Glomerular visceral epithelial cell (primary cell): ENCODE measurements at regions not wholly inside any gene's neighbourhood (a gene's known extent, or its start where the extent isn't known, plus 50 kb on each side); places are given as distances from the start of the nearest gene placed in this dataset.

Experiments used
- DNase-seq: peaks from one replicate; pipeline ENCODE4 v3.0.0-alpha.2; 2016; ENCODE audit errors: extremely low spot score

- DNase-seq = no peak
Measured at GRCh38 chr21:16304174-16305095, 574.7 kb downstream of the USP25 start.

DNA sequence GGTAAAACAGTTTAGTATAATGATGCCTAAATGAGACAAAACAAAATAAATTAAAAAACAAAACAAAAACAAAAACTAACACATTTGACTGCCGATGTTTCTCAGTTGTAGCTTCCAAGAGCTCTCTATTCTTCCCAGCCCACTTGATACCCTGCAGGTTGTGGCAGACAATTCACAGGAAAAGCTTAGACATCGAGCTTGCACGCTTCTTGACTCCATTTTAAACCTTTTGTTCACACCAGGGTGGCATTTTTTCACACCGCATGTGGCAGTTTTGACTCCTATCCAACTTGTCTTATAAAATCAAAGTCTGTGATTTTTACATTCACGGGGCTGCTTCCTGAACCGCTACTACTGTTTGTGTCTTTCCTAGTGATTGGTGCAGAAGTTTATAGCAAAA, 575.9 kb downstream of the USP25 start:
- peak; percentile 5 for DNase-seq

GRCh38 chr21:16307256-16307655, 577.5 kb downstream of the USP25 start:
- DNase-seq = no peak

DNA sequence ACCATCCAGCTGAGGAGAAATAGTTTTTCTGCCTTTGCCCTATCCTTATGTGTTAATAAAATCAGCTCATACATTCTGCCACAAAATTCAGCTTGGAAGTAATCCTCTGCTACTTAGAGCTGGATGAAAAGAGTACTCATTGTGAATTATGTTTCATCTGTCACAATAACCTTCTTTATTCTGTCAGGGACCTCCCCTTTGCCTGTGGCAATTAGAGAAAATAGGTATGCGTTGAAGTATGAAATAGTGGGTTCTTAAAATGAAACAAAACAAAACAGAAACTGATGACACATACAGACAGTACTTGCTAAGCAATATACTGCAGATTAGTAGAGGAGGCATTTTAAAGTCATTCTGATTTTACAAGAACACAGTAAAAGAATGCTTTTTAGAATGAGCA, 578.5 kb downstream of the USP25 start:
- peak; percentile 18 for DNase-seq

GRCh38 chr21:16309250-16309971, 579.6 kb downstream of the USP25 start:
- no peak for DNase-seq

DNA sequence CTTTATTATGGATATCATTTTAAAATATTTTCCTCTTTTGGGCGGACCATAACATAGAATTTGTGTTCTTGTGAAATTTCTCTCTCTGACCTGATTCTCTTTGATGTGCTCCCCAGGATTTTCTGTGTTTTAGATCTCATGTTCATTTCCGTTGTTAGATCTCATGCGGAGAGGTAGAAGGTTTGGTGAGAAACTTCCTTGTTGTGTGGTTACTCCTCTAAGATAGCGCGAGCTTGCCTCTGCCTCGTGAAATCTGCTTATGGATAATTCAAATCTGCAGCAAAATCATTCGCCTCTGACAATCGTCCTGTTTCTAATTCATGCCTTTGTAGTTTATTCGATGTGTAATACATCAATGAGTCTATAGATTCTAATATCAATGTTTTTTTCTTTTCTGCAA, 580.4 kb downstream of the USP25 start:
- no peak for DNase-seq

DNA sequence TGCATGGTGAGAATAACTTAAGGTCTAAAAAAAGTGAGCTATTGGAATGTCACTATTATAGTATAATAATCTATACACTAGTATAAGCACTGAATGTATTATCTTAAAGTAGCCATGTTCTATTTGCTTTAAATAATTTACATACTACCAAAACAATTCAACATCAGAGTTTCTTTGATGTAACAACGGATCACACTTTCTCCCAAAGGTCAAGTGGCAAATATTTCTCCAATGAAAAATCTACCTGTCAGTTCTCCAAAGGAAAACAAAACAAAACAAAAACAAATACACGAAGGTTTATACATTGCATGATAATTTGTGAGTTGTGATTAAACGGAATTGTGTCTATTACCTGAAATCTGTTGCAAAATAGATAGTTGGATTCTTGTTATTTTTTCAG, 581.4 kb downstream of the USP25 start:
- DNase-seq = no peak

DNA sequence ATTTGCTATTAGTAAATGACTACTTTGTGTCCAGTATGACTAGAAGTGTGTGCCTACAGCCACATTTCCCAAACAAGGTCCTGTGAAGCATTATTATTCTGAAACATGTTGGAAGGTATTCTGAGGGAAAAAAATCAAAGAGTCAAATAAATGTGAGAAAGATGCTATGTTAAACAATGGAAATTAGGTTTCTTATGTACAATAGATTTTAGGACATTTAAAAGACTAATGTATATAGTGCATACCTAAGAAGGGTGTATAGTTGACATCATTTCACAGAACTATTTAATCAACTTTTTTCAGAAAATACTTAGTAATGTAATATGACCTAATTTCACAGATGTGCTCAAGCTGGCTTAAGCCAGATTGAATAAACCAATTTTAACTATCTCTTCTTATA, 582.5 kb downstream of the USP25 start:
- DNase-seq = no peak

DNA sequence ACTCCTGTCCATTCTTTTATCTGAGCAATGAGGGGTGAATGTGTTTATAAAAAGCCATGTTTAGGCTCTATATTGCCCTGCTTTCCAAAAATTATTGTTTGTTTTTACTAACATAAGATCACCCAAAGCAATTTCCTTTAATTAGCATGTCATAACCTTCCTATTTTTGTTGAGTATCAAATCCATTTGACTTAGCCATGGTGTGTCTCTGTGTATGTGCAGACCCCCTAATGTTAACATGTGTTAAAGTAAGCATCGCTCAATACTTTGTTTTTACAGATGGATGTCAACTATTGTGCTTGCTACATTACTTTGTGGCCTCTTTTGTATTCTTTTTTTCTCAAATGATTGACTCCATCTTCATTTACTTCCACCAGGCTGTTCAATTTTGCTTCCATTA, 585.4 kb downstream of the USP25 start:
- no peak for DNase-seq

- no peak for DNase-seq
Measured at GRCh38 chr21:16318651-16319300, 589.0 kb downstream of the USP25 start.

DNA sequence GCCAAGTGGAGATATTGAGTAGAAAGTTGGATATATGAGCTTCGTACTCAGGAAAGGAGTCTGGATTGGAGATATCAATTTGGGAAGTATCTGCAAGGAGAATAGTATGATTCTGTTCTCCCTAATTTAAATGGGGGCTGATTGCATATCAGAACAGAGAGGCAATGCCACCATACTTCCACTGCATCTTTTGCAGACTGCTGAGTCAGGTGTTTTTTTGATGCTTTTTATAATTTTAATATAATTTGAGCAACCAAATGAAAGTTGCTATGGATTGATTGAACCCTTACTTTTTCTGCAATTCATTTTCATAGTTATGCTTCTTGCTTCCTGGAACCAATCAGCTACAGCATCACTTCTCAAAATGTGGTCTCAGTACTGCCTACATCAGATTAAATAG, 590.3 kb downstream of the USP25 start:
- no peak for DNase-seq

GRCh38 chr21:16322454-16322853, 592.7 kb downstream of the USP25 start:
- DNase-seq = no peak

DNA sequence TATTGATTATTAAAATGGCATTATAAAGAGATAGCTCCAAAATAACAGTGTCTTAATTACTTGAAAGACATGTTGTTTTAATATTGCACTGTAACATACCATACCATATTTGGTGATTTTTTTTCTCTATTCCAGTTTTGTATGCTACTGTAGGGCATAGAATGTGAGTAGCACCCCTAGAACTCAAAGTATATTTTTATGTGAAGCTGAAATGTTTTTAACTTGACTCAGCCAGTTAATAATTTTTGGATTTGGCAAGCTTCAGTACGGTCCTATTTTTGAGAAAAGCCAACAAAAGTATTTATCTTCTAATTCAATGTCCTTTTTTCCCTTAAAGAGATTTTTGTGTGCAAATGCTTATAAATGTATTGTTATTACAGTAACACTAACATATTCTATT, 593.8 kb downstream of the USP25 start:
- DNase-seq = peak; percentile 32

- peak; percentile 6 for DNase-seq
Measured at GRCh38 chr21:16324630-16325029, 594.8 kb downstream of the USP25 start.

DNA sequence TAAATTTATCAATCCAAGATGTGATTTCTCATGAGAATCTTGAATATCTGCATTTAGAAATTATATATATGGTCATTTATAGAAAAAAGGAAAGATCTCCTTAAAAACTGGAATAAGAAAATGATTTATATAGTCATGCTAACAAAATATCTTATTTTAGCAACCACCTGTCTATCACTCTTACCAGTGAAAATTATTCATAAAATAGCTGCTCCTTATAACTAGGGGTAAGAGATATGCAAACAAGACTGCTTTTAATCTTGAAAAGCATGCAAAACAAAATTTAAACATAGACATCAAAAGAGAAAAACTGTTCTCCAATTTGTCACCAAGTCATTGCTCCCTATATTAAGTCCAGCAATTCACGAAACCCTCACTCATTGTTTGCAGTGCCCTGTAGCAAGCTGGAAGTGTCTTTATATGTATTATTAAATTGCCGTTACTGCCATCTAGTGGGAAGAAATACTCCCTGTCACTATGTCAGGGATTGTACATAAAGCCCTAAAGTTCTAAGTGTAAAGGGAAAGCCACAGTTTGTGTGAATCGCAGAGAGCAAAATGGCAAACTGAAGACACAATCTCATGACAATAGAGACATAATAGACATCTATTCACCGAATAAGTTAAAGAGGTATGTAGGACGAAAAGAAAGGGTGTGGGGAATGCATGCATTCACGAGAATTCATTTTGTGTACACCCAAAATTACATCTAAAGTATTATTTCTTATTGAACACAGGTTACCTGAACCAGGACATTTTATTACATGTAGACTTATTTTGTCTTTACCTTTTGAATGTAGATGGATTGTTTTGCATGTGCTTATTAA, 600.5 kb downstream of the USP25 start:
- peak; percentile 82 for DNase-seq

DNA sequence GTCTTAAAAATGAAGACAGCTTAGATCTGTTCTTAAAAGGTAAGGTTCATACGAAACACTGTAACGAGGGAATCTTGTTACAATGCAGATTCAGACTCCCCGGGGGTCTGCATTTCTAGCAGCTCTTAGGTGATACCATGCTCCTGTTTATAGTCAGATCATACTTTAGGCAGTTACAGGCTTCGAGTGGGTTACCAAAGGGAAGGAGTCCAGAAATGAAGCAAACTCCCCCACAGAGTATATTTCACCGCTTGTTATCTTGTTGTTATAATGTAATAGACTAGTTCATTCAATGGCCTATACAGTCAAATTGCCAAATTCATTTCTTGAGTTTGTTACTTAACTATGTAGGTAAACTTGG, 601.1 kb downstream of the USP25 start:
- DNase-seq = no peak

- DNase-seq = no peak
Measured at GRCh38 chr21:16337266-16337665, 607.5 kb downstream of the USP25 start.

DNA sequence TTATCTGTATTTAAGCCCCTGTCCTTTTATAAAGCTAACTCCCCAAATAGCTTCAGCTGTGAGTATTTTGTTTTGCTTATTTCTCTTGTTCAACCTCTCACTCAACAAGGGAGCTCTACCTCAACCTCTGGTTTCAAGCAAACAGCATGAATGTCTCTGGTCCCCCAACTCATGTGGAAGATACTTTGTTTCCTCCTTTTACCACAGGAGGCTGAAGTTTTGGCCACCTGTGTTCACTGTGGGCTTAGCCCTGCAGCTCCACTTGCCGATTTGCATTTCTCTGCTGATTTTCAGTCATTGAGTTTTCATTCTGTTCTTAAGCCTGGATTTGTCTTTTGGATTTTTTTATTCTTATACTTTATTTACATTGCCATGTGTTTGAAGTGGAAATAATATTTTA, 613.1 kb downstream of the USP25 start:
- no peak for DNase-seq

GRCh38 chr21:16343776-16344175, 614.0 kb downstream of the USP25 start:
- DNase-seq = no peak

- no peak for DNase-seq
Measured at GRCh38 chr21:16345757-16346156, 616.0 kb downstream of the USP25 start.

- DNase-seq = no peak
Measured at GRCh38 chr21:16347223-16347622, 617.4 kb downstream of the USP25 start.

DNA sequence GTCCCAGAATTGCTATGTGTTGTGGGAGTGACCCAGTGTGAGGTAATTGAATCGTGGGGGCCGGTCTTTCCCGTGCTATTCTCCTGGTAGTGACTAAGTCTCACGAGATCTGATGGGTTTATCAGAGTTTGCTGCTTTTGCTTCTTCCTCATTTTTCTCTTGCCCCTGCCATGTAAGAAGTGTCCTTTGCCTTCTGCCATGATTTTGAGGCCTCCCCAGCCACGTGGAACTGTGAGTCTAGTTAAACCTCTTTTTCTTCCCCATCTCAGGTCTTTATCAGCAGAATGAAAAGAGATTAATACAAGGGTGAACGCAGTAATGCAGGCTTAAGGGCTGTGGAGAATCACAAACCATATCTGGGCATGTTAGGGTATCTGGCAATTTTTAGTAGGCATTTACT, 624.0 kb downstream of the USP25 start:
- DNase-seq = no peak
